HG02870 (cell line): ENCODE measurements at regions not wholly inside any gene's neighbourhood (a gene's known extent, or its start where the extent isn't known, plus 50 kb on each side); places are given as distances from the start of the nearest gene placed in this dataset.

Experiments used
- ATAC-seq: cut with Tn5 transposase; IDR thresholded peaks from one replicate; pipeline ENCODE4 v1.9.1; 2021; ENCODE audit warnings: mild to moderate bottlenecking, moderate library complexity; ENCODE audit not compliant: unreplicated experiment

GRCh38 chr5:73375191-73375545, 73.4 kb downstream of the FOXD1 start:
- ATAC-seq: no peak

- ATAC-seq: no peak
Measured at GRCh38 chr5:73374520-73375190, 73.9 kb downstream of the FOXD1 start.

- ATAC-seq: no peak
Measured at GRCh38 chr5:73373814-73374510, 74.6 kb downstream of the FOXD1 start.

GRCh38 chr5:73370640-73371583, 77.7 kb downstream of the FOXD1 start:
- no peak for ATAC-seq

GRCh38 chr5:73370095-73370494, 78.5 kb downstream of the FOXD1 start:
- ATAC-seq: no peak

GRCh38 chr5:73369278-73369677, 79.3 kb downstream of the FOXD1 start:
- no peak for ATAC-seq

GRCh38 chr5:73367650-73368049, 80.9 kb downstream of the FOXD1 start:
- no peak for ATAC-seq

- no peak for ATAC-seq
Measured at GRCh38 chr5:73365990-73366667, 82.4 kb downstream of the FOXD1 start.

- ATAC-seq: no peak
Measured at GRCh38 chr5:73365301-73365853, 83.2 kb downstream of the FOXD1 start.

- no peak for ATAC-seq
Measured at GRCh38 chr5:73363911-73364730, 84.5 kb downstream of the FOXD1 start.

- ATAC-seq: no peak
Measured at GRCh38 chr5:73359395-73359794, 89.2 kb downstream of the FOXD1 start.

- no peak for ATAC-seq
Measured at GRCh38 chr5:73358366-73358765, 90.2 kb downstream of the FOXD1 start.

GRCh38 chr5:73357576-73357975, 91.0 kb downstream of the FOXD1 start:
- ATAC-seq: no peak

- no peak for ATAC-seq
Measured at GRCh38 chr5:73355108-73355507, 93.5 kb downstream of the FOXD1 start.

- no peak for ATAC-seq
Measured at GRCh38 chr5:73354406-73354805, 94.2 kb downstream of the FOXD1 start.

- ATAC-seq: no peak
Measured at GRCh38 chr5:73352649-73353230, 95.8 kb downstream of the FOXD1 start.

- no peak for ATAC-seq
Measured at GRCh38 chr5:73352243-73352642, 96.3 kb downstream of the FOXD1 start.

- no peak for ATAC-seq
Measured at GRCh38 chr5:73351593-73351992, 97.0 kb downstream of the FOXD1 start.

- ATAC-seq: no peak
Measured at GRCh38 chr5:73346878-73347408, 101.6 kb downstream of the FOXD1 start.
